NCI-H2029 (cell line): ENCODE measurements at regions not wholly inside any gene's neighbourhood (a gene's known extent, or its start where the extent isn't known, plus 50 kb on each side); places are given as distances from the start of the nearest gene placed in this dataset.
"Not testable (repeated sequence)": the region's sequence is repeated elsewhere in the genome, so short reads cannot be mapped to it uniquely, and the experiment has no call there.

Experiments used
- DNase-seq: peaks from one replicate; lab custom pipeline; 2025; lab: John Stamatoyannopoulos, UW

GRCh38 chr3:78086150-78086549 lies 1046.3 kb downstream of the ROBO2 start:
- no peak for DNase-seq

- no peak for DNase-seq
These were observed 1047.2 kb downstream of the ROBO2 start for GRCh38 chr3:78087134-78087533.

GRCh38 chr3:78088006-78088405 lies 1048.1 kb downstream of the ROBO2 start:
- DNase-seq = no peak

GRCh38 chr3:78090382-78090781 lies 1050.5 kb downstream of the ROBO2 start:
- no peak for DNase-seq

- DNase-seq = no peak
These were observed 1051.7 kb downstream of the ROBO2 start for GRCh38 chr3:78091478-78092119.

GRCh38 chr3:78092574-78092973 lies 1052.7 kb downstream of the ROBO2 start:
- DNase-seq = not testable (repeated sequence)

- no peak for DNase-seq
These were observed 1056.8 kb downstream of the ROBO2 start for GRCh38 chr3:78096488-78097255.

GRCh38 chr3:78098367-78098766 lies 1058.5 kb downstream of the ROBO2 start:
- DNase-seq = no peak

GRCh38 chr3:78101384-78101783 lies 1061.5 kb downstream of the ROBO2 start:
- DNase-seq = no peak

GRCh38 chr3:78108269-78108961 lies 1068.5 kb downstream of the ROBO2 start:
- DNase-seq = not testable (repeated sequence)

- DNase-seq = no peak
These were observed 1072.6 kb downstream of the ROBO2 start for GRCh38 chr3:78112291-78113010.

GRCh38 chr3:78115983-78116382 lies 1076.1 kb downstream of the ROBO2 start:
- DNase-seq = no peak

- DNase-seq = no peak
These were observed 1077.0 kb downstream of the ROBO2 start for GRCh38 chr3:78116874-78117273.

- no peak for DNase-seq
These were observed 1083.2 kb downstream of the ROBO2 start for GRCh38 chr3:78123058-78123457.

- no peak for DNase-seq
These were observed 1089.8 kb downstream of the ROBO2 start for GRCh38 chr3:78129707-78130106.

- no peak for DNase-seq
These were observed 1090.9 kb downstream of the ROBO2 start for GRCh38 chr3:78130741-78131290.

GRCh38 chr3:78134496-78134895 lies 1094.6 kb downstream of the ROBO2 start:
- no peak for DNase-seq

GRCh38 chr3:78139166-78139565 lies 1099.3 kb downstream of the ROBO2 start:
- no peak for DNase-seq

GRCh38 chr3:78140274-78140673 lies 1100.4 kb downstream of the ROBO2 start:
- no peak for DNase-seq

GRCh38 chr3:78140866-78141265 lies 1101.0 kb downstream of the ROBO2 start:
- no peak for DNase-seq

- no peak for DNase-seq
These were observed 1101.4 kb downstream of the ROBO2 start for GRCh38 chr3:78141269-78141668.

GRCh38 chr3:78143000-78143399 lies 1103.1 kb downstream of the ROBO2 start:
- no peak for DNase-seq
